Subcutaneous abdominal adipose tissue (tissue), 5 donors: ENCODE measurements at regions not wholly inside any gene's neighbourhood (a gene's known extent, or its start where the extent isn't known, plus 50 kb on each side); places are given as distances from the start of the nearest gene placed in this dataset.

Source experiments
- H3K27ac ChIP-seq: one replicate; pipeline ENCODE4 v1.7.0; 2013; ENCODE audit warnings: low read depth, mild to moderate bottlenecking, inconsistent platforms, low read length, moderate library complexity
- H3K27me3 ChIP-seq, 5 donors: one replicate each; pipeline ENCODE4 v1.7.0; 2013; ENCODE audit warnings: low read length in 5 of 5, inconsistent platforms in 1 of 5; ENCODE audit not compliant: control insufficient read depth in 5 of 5, insufficient read depth in 4 of 5
- H3K36me3 ChIP-seq, 5 donors: one replicate each; pipeline ENCODE4 v1.7.0; 2013; ENCODE audit warnings: low read length in 5 of 5; ENCODE audit not compliant: control insufficient read depth in 5 of 5, insufficient read depth in 5 of 5
- H3K4me1 ChIP-seq, 5 donors: one replicate each; pipeline ENCODE4 v1.7.0; 2013; ENCODE audit warnings: low read length in 5 of 5, mild to moderate bottlenecking in 3 of 5, moderate library complexity in 1 of 5; ENCODE audit not compliant: control insufficient read depth in 5 of 5, insufficient read depth in 5 of 5
- H3K4me3 ChIP-seq, 5 donors: one replicate each; pipeline ENCODE4 v1.7.0; 2013; ENCODE audit warnings: low read length in 5 of 5, low read depth in 1 of 5
- H3K9ac ChIP-seq, 5 donors: one replicate each; pipeline ENCODE4 v1.7.0; 2013; ENCODE audit warnings: low read length in 5 of 5, mild to moderate bottlenecking in 4 of 5, moderate library complexity in 3 of 5
- H3K9me3 ChIP-seq, 5 donors: one replicate each; pipeline ENCODE4 v1.7.0; 2013; ENCODE audit warnings: low read length in 5 of 5; ENCODE audit not compliant: control insufficient read depth in 5 of 5
- donor health status: healthy.
- donor health status: healthy.
- donor health status: healthy.
- donor health status: healthy.
- donor health status: healthy.

DNA sequence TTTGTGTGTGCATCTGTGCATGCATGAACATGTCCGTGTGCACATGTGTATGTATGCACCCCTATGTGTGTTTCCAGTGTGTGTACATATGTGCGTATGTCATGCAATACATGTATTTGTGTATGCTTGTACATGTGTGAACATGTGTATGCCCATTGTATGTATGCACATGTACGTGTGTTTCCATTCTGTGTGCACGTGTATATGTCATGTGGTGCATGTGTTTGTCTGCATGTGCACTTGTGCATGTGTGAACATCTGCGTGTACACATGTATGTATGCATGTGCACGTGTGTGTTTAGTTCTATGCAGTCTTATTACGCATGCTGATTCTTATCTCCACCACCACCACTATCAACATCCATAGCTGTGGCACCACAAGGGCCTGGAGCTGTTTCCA is 403.5 kb upstream of the IRX4 start:
- Histone ChIP-seq H3K27me3 (no peaks in the 10 kb centered on the region), H3K4me3 (no peak overlapping the region), H3K4me1 (no peaks in the 10 kb centered on the region), H3K36me3 (no peaks in the 10 kb centered on the region), H3K9ac (no peak overlapping the region), H3K27ac (no peak overlapping the region), H3K9me3 (peaks cover 0 to 3% (median 0%) of the 10 kb centered on the region in 5 donors)

DNA sequence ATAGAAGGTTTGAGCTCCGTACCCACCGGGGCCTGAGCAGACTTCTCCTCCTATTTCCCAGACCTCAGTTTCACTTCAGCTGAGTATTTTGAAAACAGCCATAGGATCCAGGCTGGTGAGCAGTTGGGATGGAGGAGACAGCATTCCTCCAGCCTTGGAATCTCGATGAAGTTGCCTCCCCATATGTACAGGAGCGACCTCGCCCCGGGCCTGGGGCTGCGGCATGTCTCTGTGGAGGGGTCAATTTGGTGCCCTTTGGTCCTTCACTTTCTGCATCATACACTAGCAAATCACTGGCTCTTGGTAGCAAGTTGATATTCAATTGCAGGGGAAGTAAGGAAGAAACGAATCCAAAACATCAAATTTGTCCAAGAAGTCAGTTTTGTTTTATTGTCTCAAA is 402.0 kb upstream of the IRX4 start:
- Histone ChIP-seq H3K4me1 (no peaks in the 10 kb centered on the region), H3K9ac (no peak overlapping the region), H3K9me3 (peaks cover 0 to 3% (median 0%) of the 10 kb centered on the region in 5 donors), H3K36me3 (no peaks in the 10 kb centered on the region), H3K27me3 (no peaks in the 10 kb centered on the region), H3K4me3 (no peak overlapping the region), H3K27ac (no peak overlapping the region)

DNA sequence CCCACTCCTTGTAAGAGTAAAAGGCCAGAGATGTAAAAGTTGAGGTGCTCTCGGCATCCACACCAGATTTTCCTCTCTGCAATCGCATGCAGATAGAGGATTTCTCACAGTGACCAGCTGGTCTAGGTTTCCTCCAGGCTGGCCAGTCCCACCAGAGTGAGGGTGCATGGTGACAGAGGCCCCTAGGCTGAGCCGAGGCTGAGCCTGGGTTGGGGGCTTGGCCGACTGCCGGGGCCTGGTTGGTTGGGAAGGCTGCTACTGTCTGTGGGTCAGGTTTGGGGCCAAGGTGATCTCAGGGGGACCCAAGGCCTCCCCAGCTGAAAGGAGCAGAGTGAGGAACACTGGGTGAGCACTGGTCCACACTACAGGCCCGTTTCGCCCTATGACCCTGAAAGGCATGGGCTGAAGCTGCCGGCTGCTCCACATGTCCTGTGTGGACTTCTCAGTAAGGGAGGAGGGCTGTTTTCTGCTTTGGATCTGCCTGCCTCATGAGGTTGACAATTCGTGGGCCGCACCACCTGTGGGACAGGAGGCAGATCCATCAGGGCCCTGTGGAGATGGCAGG is 400.8 kb upstream of the IRX4 start:
- H3K9me3 ChIP-seq: peaks cover 0 to 3% (median 0%) of the 10 kb centered on the region in 5 donors
- no peak overlapping the region for H3K9ac ChIP-seq
- no peak overlapping the region for H3K4me3 ChIP-seq
- H3K27ac ChIP-seq: no peak overlapping the region
- no peaks in the 10 kb centered on the region for H3K4me1 ChIP-seq
- H3K36me3 ChIP-seq: no peaks in the 10 kb centered on the region
- H3K27me3 ChIP-seq: no peaks in the 10 kb centered on the region

DNA sequence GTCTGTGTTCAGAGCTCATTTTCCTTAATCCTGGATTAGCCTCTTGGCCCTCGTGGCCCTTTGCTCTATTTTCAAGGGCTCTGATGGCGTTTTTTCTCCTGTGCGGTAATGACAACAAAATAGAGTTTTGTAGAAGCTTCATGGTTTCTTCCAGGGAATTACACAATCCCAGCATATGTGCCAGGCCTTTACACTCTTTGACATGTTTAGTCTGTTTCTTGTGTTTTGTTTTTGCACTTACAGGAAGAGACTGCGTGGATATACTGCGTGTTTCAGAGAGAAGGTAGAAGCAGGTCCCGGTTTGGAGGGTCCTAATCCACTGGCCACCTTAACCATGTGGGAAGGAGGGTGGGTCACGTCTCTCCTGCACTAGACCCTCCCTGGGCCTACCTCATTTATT is 400.2 kb upstream of the IRX4 start:
- Histone ChIP-seq H3K27ac (no peak overlapping the region), H3K4me3 (no peak overlapping the region)

DNA sequence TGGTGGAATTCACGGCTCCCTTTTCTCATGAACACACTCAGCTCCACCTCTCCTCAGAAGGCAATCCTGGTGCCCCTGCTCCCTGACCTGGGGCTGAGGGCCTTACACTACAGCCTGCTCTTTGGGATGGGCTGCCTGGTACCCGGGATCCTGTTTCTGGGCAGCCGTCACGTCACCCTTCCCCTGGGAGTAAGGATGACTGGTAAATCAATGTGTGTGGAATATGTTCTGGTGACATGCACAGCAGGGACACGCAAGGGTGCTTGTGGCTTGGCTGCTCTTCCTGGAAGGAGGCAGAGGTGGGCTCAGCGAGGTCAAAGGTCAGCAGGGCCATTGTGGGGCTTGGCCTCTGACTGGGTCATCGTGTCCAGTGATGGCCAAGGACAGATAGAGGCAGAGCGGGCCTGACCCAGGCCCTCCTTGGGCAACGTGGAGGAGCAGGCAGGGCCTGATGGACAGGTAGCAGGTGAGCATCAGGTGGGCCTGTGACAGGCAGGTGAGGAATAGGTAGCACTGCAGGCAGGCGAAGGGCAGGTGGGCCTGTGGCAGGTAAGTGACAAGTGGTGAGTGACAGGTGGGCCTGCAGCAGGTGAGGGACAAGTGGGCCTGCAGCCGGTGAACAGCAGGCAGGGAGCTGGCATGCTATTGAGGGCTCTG is 399.4 kb upstream of the IRX4 start:
- Histone ChIP-seq H3K9ac (no peak overlapping the region), H3K27ac (no peak overlapping the region), H3K36me3 (no peaks in the 10 kb centered on the region), H3K4me1 (no peaks in the 10 kb centered on the region), H3K9me3 (peaks cover 0 to 3% (median 0%) of the 10 kb centered on the region in 5 donors), H3K27me3 (peaks cover 0 to 3% (median 0%) of the 10 kb centered on the region in 5 donors), H3K4me3 (no peak overlapping the region)

More for the DNA sequence above, 400.2 kb upstream of the IRX4 start:
- no peaks in the 10 kb centered on the region for H3K4me1 ChIP-seq
- H3K9me3 ChIP-seq: peaks cover 0 to 3% (median 0%) of the 10 kb centered on the region in 5 donors
- no peaks in the 10 kb centered on the region for H3K36me3 ChIP-seq
- peaks cover 0 to 2% (median 0%) of the 10 kb centered on the region in 5 donors for H3K27me3 ChIP-seq
- no peak overlapping the region for H3K9ac ChIP-seq

DNA sequence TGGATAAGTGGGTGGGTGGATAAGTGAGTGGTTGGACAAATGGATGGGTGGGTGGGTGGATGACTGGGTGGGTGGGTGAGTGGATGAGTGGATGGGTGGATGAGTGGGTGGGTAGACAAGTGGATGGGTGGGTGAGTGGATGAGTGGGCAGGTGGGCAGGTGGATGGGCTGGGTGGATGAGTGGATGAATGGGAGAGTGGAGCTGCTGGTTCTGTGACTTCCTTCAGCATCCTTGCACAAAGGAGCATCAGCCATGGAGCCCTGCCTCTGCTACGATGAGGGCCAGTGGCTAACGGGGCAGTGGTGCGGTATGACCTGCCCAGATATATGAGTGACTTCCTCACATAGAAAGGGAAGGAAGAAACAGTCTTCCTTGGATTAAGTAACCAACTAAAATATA is 398.7 kb upstream of the IRX4 start:
- Histone ChIP-seq H3K9me3 (peaks cover 0 to 3% (median 0%) of the 10 kb centered on the region in 5 donors), H3K4me1 (no peaks in the 10 kb centered on the region), H3K36me3 (no peaks in the 10 kb centered on the region)

DNA sequence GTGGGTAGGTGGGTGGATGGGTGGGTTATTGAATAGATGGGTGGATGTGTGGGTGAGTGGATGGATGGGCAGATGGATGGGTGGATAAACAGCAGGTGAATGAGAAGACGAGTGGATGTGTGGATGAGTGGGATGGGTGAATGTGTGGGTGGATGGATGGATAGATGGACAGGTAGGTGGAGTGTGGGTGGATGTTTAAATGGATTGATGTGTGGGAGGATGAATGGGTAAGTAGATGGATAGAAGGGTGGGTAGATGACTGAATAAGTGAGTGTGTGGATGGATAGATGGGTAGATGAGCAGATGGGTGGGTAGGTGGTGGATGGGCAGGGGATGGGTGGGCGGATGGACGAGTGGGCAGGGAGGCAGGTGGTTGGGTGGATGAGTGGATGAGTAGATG is 397.6 kb upstream of the IRX4 start:
- Histone ChIP-seq H3K36me3 (no peaks in the 10 kb centered on the region), H3K9me3 (no peaks in the 10 kb centered on the region), H3K27me3 (peaks cover 0 to 3% (median 0%) of the 10 kb centered on the region in 5 donors), H3K27ac (no peak overlapping the region), H3K4me1 (no peaks in the 10 kb centered on the region), H3K4me3 (no peak overlapping the region), H3K9ac (no peak overlapping the region)

More for the DNA sequence above, 398.7 kb upstream of the IRX4 start:
- Histone ChIP-seq H3K27me3 (peaks cover 0 to 3% (median 0%) of the 10 kb centered on the region in 5 donors), H3K9ac (no peak overlapping the region), H3K4me3 (no peak overlapping the region), H3K27ac (no peak overlapping the region)

DNA sequence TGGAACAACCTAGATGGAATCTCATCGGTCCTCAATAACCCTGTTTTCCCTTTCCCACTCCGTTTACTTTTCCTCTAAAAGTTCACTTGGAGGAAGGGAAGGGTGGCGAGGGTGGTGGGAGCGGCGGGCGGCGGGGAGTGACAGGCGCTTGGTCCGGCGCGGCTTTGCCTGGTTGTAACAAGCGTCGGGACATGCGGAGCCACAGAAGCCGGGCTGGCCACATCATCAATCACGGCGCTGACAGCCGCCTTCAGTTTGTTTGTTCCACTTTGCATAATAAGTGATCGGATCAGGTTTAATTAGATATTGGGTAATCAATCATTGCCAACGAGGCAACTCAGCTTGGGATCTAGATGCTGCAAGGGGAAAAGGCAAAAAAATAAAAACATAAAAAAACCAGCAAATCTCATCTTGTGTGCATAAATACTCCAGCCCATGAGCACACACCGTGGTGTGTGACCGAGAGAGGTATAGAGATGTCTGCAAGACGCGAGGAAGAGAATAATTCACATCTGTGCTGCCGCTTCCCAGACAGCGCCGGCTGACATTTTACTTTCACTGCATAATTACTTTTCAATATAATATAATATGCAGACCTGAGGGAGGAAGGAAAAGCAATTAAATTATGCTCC is 396.2 kb upstream of the IRX4 start:
- peaks cover 0 to 3% (median 0%) of the 10 kb centered on the region in 5 donors for H3K27me3 ChIP-seq
- H3K4me1 ChIP-seq: no peaks in the 10 kb centered on the region
- no peaks in the 10 kb centered on the region for H3K9me3 ChIP-seq
- H3K27ac ChIP-seq: no peak overlapping the region
- no peaks in the 10 kb centered on the region for H3K36me3 ChIP-seq
- no peak overlapping the region for H3K9ac ChIP-seq
- H3K4me3 ChIP-seq: no peak overlapping the region

DNA sequence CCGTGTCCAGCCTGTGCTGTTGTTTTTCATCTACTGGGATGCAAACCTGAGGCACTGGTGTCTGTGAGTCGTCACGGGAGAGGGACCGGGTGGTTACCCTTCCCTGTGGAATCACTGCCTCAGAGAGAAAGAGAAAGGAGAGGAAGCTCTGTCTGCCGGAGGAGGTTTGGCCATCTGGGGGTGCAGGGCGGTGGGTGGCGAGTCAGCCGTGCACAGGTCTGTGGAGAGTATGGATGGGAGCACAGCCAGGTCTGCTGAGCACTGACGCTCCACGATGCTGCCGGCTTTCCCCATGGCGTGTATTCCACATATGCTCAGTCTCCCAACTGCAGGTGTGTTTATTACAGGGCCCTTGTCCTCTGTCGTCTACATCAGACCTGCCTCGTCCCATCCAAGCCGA is 395.2 kb upstream of the IRX4 start:
- Histone ChIP-seq H3K9me3 (no peaks in the 10 kb centered on the region), H3K27me3 (peaks cover 0 to 3% (median 0%) of the 10 kb centered on the region in 5 donors), H3K36me3 (no peaks in the 10 kb centered on the region), H3K4me3 (no peak overlapping the region), H3K27ac (no peak overlapping the region), H3K4me1 (no peaks in the 10 kb centered on the region), H3K9ac (no peak overlapping the region)

DNA sequence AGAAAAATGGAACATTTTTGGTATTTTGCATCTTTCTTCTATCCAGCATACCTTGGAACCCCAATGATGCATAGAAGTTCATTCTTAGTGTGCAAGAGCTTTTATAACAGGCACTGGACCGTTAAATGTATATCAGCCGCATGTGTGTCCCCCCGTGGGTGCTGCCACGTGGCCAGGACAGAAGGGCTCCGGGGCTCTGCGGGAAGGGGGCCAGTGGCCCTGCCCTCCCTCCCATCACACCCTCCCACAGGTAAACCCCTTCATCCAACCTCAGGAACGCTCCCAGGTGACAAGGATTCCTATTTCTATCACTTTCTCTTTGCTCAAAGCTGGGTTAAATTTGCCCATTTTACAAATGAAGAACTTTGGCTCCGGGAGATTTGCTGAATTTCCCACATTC is 393.4 kb upstream of the IRX4 start:
- H3K27me3 ChIP-seq: peaks cover 0 to 3% (median 0%) of the 10 kb centered on the region in 5 donors
- H3K9me3 ChIP-seq: no peaks in the 10 kb centered on the region
- H3K36me3 ChIP-seq: no peaks in the 10 kb centered on the region
- no peaks in the 10 kb centered on the region for H3K4me1 ChIP-seq
- H3K4me3 ChIP-seq: no peak overlapping the region
- H3K27ac ChIP-seq: no peak overlapping the region
- H3K9ac ChIP-seq: no peak overlapping the region
